CD4-positive, CD25-positive, alpha-beta regulatory T cell (primary cell): ENCODE measurements at regions not wholly inside any gene's neighbourhood (a gene's known extent, or its start where the extent isn't known, plus 50 kb on each side); places are given as distances from the start of the nearest gene placed in this dataset.
A peak's percentile ranks its signal among the peaks of the same experiment; 100 is the strongest.

Source experiments
- ATAC-seq, 2 donors: fragments of 150-1000 bp; cut with Tn5 transposase; one replicate each; pipeline ENCODE4 v1.10.0; 2021; ENCODE audit warnings: low read depth in 2 of 2, moderate number of reproducible peaks in 2 of 2, moderate library complexity in 1 of 2
- DNase-seq, 3 donors: peaks; one replicate each; pipeline versions ENCODE4 v3.0.0 to v3.0.0-alpha.2; 2012 to 2022; ENCODE audit warnings: mixed read lengths in 1 of 3
- H3K27ac ChIP-seq: one replicate; pipeline ENCODE4 v1.7.0; 2013; ENCODE audit warnings: mild to moderate bottlenecking, low read length; ENCODE audit not compliant: insufficient read depth, poor library complexity, severe bottlenecking
- H3K27me3 ChIP-seq: one replicate; pipeline ENCODE4 v1.7.0; 2013; ENCODE audit warnings: low read length; ENCODE audit not compliant: control insufficient read depth, insufficient read depth
- H3K36me3 ChIP-seq: one replicate; pipeline ENCODE4 v1.7.0; 2013; ENCODE audit warnings: mild to moderate bottlenecking, low read length, moderate library complexity; ENCODE audit not compliant: control insufficient read depth, insufficient read depth
- H3K4me1 ChIP-seq: 2 replicates; pipeline ENCODE4 v1.7.0; 2013; ENCODE audit warnings: mild to moderate bottlenecking, low read length; ENCODE audit not compliant: insufficient read depth, control insufficient read depth, poor library complexity, severe bottlenecking
- H3K4me3 ChIP-seq: one replicate; pipeline ENCODE4 v1.7.0; 2013; ENCODE audit warnings: low read depth, mild to moderate bottlenecking, low read length, moderate library complexity
- H3K9me3 ChIP-seq, 2 experiments: 1 replicate in 1 of 2; 2 replicates in 1 of 2; pipeline ENCODE4 v1.7.0; 2013; ENCODE audit warnings: low read length in 2 of 2, mild to moderate bottlenecking in 1 of 2, moderate library complexity in 1 of 2; ENCODE audit not compliant: control insufficient read depth in 2 of 2
- H3K27ac Mint-ChIP-seq, 3 donors: one replicate each; pipeline ENCODE4 v1.8.0; 2020 to 2022; ENCODE audit warnings: mild to moderate bottlenecking in 3 of 3, mixed read lengths in 3 of 3, moderate library complexity in 2 of 3
- H3K27me3 Mint-ChIP-seq: one replicate; pipeline ENCODE4 v1.8.0; 2022; ENCODE audit warnings: mild to moderate bottlenecking, mixed read lengths
- H3K36me3 Mint-ChIP-seq: one replicate; pipeline ENCODE4 v1.8.0; 2020; ENCODE audit warnings: mixed read lengths
- H3K4me1 Mint-ChIP-seq, 4 donors: one replicate each; pipeline ENCODE4 v1.8.0; 2020 to 2022; ENCODE audit warnings: mixed read lengths in 4 of 4, mild to moderate bottlenecking in 1 of 4
- H3K4me3 Mint-ChIP-seq, 4 donors: one replicate each; pipeline ENCODE4 v1.8.0; 2020 to 2022; ENCODE audit warnings: mild to moderate bottlenecking in 4 of 4, mixed read lengths in 4 of 4, moderate library complexity in 3 of 4
- H3K9me3 Mint-ChIP-seq, 7 donors: one replicate each; pipeline ENCODE4 v1.8.0; 2020 to 2022; ENCODE audit warnings: mixed read lengths in 7 of 7, mild to moderate bottlenecking in 3 of 7, moderate library complexity in 2 of 7

- Histone ChIP-seq H3K4me3 (no peak overlapping the region), H3K27ac (no peak overlapping the region), H3K4me1 (no peaks in the 10 kb centered on the region), H3K36me3 (no peaks in the 10 kb centered on the region), H3K9me3 (no peaks in the 10 kb centered on the region), H3K27me3 (no peaks in the 10 kb centered on the region)
- peak in 2 of 3 donors; percentile 13 to 56 for DNase-seq
- Mint-ChIP-seq H3K9me3 (peaks cover 0 to 1% (median 0%) of the 10 kb centered on the region in 7 donors), H3K27me3 (no peaks in the 10 kb centered on the region), H3K27ac (peak overlapping the region; percentile 41 to 72 (median 47)), H3K4me3 (peak overlapping the region in 2 of 4 donors; percentile 22 to 49), H3K4me1 (peaks cover 0 to 10% (median 2%) of the 10 kb centered on the region in 4 donors), H3K36me3 (peaks cover 4% of the 10 kb centered on the region)
- peak; percentile 31 to 39 for ATAC-seq
These were observed 262.1 kb downstream of the BCL11B start for GRCh38 chr14:99009871-99010270.

- Histone ChIP-seq H3K36me3 (no peaks in the 10 kb centered on the region), H3K9me3 (no peaks in the 10 kb centered on the region), H3K27ac (no peak overlapping the region), H3K4me1 (no peaks in the 10 kb centered on the region), H3K4me3 (no peak overlapping the region), H3K27me3 (no peaks in the 10 kb centered on the region)
- H3K4me1 Mint-ChIP-seq, result peaks cover 0 to 10% (median 2%) of the 10 kb centered on the region in 4 donors
- no peak overlapping the region for H3K4me3 Mint-ChIP-seq
- peaks cover 4% of the 10 kb centered on the region for H3K36me3 Mint-ChIP-seq
- H3K27ac Mint-ChIP-seq, result no peak overlapping the region
- H3K27me3 Mint-ChIP-seq, result no peaks in the 10 kb centered on the region
- peaks cover 0 to 1% (median 0%) of the 10 kb centered on the region in 7 donors for H3K9me3 Mint-ChIP-seq
- DNase-seq (no peak), ATAC-seq (no peak)
These were observed 260.6 kb downstream of the BCL11B start for GRCh38 chr14:99011385-99011784.

GRCh38 chr14:99012703-99013102 lies 259.3 kb downstream of the BCL11B start:
- peaks cover 0 to 1% (median 0%) of the 10 kb centered on the region in 7 donors for H3K9me3 Mint-ChIP-seq
- Histone ChIP-seq H3K9me3 (no peaks in the 10 kb centered on the region), H3K27me3 (no peaks in the 10 kb centered on the region), H3K27ac (no peak overlapping the region), H3K4me3 (no peak overlapping the region), H3K36me3 (no peaks in the 10 kb centered on the region), H3K4me1 (no peaks in the 10 kb centered on the region)
- H3K27me3 Mint-ChIP-seq, result no peaks in the 10 kb centered on the region
- H3K27ac Mint-ChIP-seq, result no peak overlapping the region
- DNase-seq (no peak), ATAC-seq (no peak)
- peaks cover 0 to 10% (median 2%) of the 10 kb centered on the region in 4 donors for H3K4me1 Mint-ChIP-seq
- peaks cover 4% of the 10 kb centered on the region for H3K36me3 Mint-ChIP-seq
- no peak overlapping the region for H3K4me3 Mint-ChIP-seq

GRCh38 chr14:99015833-99016232 lies 256.2 kb downstream of the BCL11B start:
- Mint-ChIP-seq H3K36me3 (no peaks in the 10 kb centered on the region), H3K27ac (no peak overlapping the region), H3K27me3 (no peaks in the 10 kb centered on the region), H3K4me3 (no peak overlapping the region), H3K9me3 (peaks cover 0 to 1% (median 0%) of the 10 kb centered on the region in 7 donors), H3K4me1 (peaks cover 0 to 10% (median 0%) of the 10 kb centered on the region in 4 donors)
- DNase-seq, result no peak
- H3K27ac ChIP-seq, result no peak overlapping the region
- no peaks in the 10 kb centered on the region for H3K9me3 ChIP-seq
- no peak overlapping the region for H3K4me3 ChIP-seq
- no peaks in the 10 kb centered on the region for H3K27me3 ChIP-seq
- ATAC-seq, result no peak
- H3K4me1 ChIP-seq, result no peaks in the 10 kb centered on the region
- H3K36me3 ChIP-seq, result no peaks in the 10 kb centered on the region

- Histone ChIP-seq H3K4me3 (no peak overlapping the region), H3K36me3 (no peaks in the 10 kb centered on the region), H3K4me1 (no peaks in the 10 kb centered on the region), H3K9me3 (no peaks in the 10 kb centered on the region), H3K27ac (no peak overlapping the region), H3K27me3 (no peaks in the 10 kb centered on the region)
- Mint-ChIP-seq H3K9me3 (peaks cover 0 to 3% (median 0%) of the 10 kb centered on the region in 7 donors), H3K27ac (no peak overlapping the region), H3K4me1 (peaks cover 0 to 33% (median 9%) of the 10 kb centered on the region in 4 donors), H3K27me3 (no peaks in the 10 kb centered on the region), H3K4me3 (no peak overlapping the region), H3K36me3 (peaks cover 6% of the 10 kb centered on the region)
- ATAC-seq (no peak), DNase-seq (no peak)
These were observed 248.6 kb downstream of the BCL11B start for GRCh38 chr14:99023371-99023770.

GRCh38 chr14:99024926-99025325 lies 247.1 kb downstream of the BCL11B start:
- no peak overlapping the region for H3K4me3 ChIP-seq
- Mint-ChIP-seq H3K4me3 (no peak overlapping the region), H3K36me3 (peaks cover 6% of the 10 kb centered on the region), H3K27ac (no peak overlapping the region), H3K9me3 (peaks cover 0 to 3% (median 0%) of the 10 kb centered on the region in 7 donors), H3K4me1 (peaks cover 0 to 33% (median 9%) of the 10 kb centered on the region in 4 donors), H3K27me3 (no peaks in the 10 kb centered on the region)
- DNase-seq (no peak), ATAC-seq (no peak)
- H3K4me1 ChIP-seq, result no peaks in the 10 kb centered on the region
- no peaks in the 10 kb centered on the region for H3K27me3 ChIP-seq
- H3K27ac ChIP-seq, result no peak overlapping the region
- H3K36me3 ChIP-seq, result no peaks in the 10 kb centered on the region
- no peaks in the 10 kb centered on the region for H3K9me3 ChIP-seq

- Histone ChIP-seq H3K4me3 (no peak overlapping the region), H3K9me3 (no peaks in the 10 kb centered on the region), H3K27me3 (no peaks in the 10 kb centered on the region), H3K4me1 (no peaks in the 10 kb centered on the region), H3K36me3 (no peaks in the 10 kb centered on the region), H3K27ac (no peak overlapping the region)
- no peak for DNase-seq
- Mint-ChIP-seq H3K36me3 (peaks cover 6% of the 10 kb centered on the region), H3K4me1 (peaks cover 0 to 28% (median 9%) of the 10 kb centered on the region in 4 donors), H3K27ac (peak overlapping the region in 1 of 3 donors; percentile 5), H3K27me3 (no peaks in the 10 kb centered on the region), H3K4me3 (no peak overlapping the region), H3K9me3 (peaks cover 0 to 2% (median 0%) of the 10 kb centered on the region in 7 donors)
- no peak for ATAC-seq
These were observed 246.6 kb downstream of the BCL11B start for GRCh38 chr14:99025418-99025817.

GRCh38 chr14:99026471-99026870 lies 245.5 kb downstream of the BCL11B start:
- Histone ChIP-seq H3K27ac (no peak overlapping the region), H3K36me3 (no peaks in the 10 kb centered on the region), H3K27me3 (no peaks in the 10 kb centered on the region), H3K9me3 (no peaks in the 10 kb centered on the region), H3K4me3 (no peak overlapping the region), H3K4me1 (no peaks in the 10 kb centered on the region)
- Mint-ChIP-seq H3K27me3 (no peaks in the 10 kb centered on the region), H3K4me1 (peaks cover 0 to 19% (median 11%) of the 10 kb centered on the region in 4 donors), H3K27ac (peak overlapping the region in 2 of 3 donors; percentile 43 to 76), H3K4me3 (no peak overlapping the region), H3K36me3 (peaks cover 6% of the 10 kb centered on the region), H3K9me3 (peaks cover 0 to 2% (median 0%) of the 10 kb centered on the region in 7 donors)
- DNase-seq (peak in 1 of 3 donors; percentile 47), ATAC-seq (no peak)
